Liver (tissue), 8 donors: ENCODE measurements at regions not wholly inside any gene's neighbourhood (a gene's known extent, or its start where the extent isn't known, plus 50 kb on each side); places are given as distances from the start of the nearest gene placed in this dataset.

ENCODE experiments used
- DNase-seq: peaks from one replicate; pipeline ENCODE4 v3.0.0-alpha.2; 2017; ENCODE audit warnings: low spot score
- H3K27ac ChIP-seq, 2 donors: one replicate each; pipeline ENCODE4 v1.7.0; 2013; ENCODE audit warnings: inconsistent platforms in 2 of 2, low read length in 2 of 2, control low read depth in 1 of 2, low read depth in 1 of 2, mild to moderate bottlenecking in 1 of 2
- H3K27me3 ChIP-seq, 4 donors: one replicate each; pipeline versions ENCODE4 v1.6.1 to v1.7.0; 2013; ENCODE audit warnings: low read length in 3 of 4, inconsistent platforms in 1 of 4, mild to moderate bottlenecking in 1 of 4, moderate library complexity in 1 of 4; ENCODE audit not compliant: control insufficient read depth in 4 of 4, insufficient read depth in 4 of 4
- H3K36me3 ChIP-seq, 4 donors: one replicate each; pipeline versions ENCODE4 v1.6.1 to v1.7.0; 2013; ENCODE audit warnings: low read length in 3 of 4, mild to moderate bottlenecking in 3 of 4, low read depth in 1 of 4, moderate library complexity in 1 of 4; ENCODE audit not compliant: control insufficient read depth in 4 of 4, insufficient read depth in 3 of 4
- H3K4me1 ChIP-seq, 4 donors: one replicate each; pipeline versions ENCODE4 v1.6.1 to v1.7.0; 2013; ENCODE audit warnings: low read length in 3 of 4, mild to moderate bottlenecking in 3 of 4, moderate library complexity in 1 of 4; ENCODE audit not compliant: control insufficient read depth in 4 of 4, insufficient read depth in 4 of 4
- H3K4me3 ChIP-seq, 3 donors: one replicate each; pipeline versions ENCODE4 v1.6.1 to v1.7.0; 2013; ENCODE audit warnings: low read length in 3 of 3, control low read depth in 1 of 3, low read depth in 1 of 3, mild to moderate bottlenecking in 1 of 3
- H3K9ac ChIP-seq, 2 donors: one replicate each; pipeline ENCODE4 v1.7.0; 2013; ENCODE audit warnings: low read length in 2 of 2, mild to moderate bottlenecking in 2 of 2, moderate library complexity in 2 of 2, control low read depth in 1 of 2, low read depth in 1 of 2
- H3K9me3 ChIP-seq, 4 donors: one replicate each; pipeline versions ENCODE4 v1.6.1 to v1.7.0; 2013; ENCODE audit warnings: low read length in 3 of 4; ENCODE audit not compliant: control insufficient read depth in 4 of 4
- ATF3 ChIP-seq: IDR thresholded peaks from 2 replicates; pipeline ENCODE4 v1.6.1; 2016; ENCODE audit warnings: antibody characterized with exemption
- CTCF ChIP-seq: fragments of 150-350 bp; IDR thresholded peaks from 2 replicates; pipeline ENCODE4 v1.5.1; 2017; ENCODE audit warnings: improper control_type of control experiment, low read depth, low read length; ENCODE audit not compliant: missing input control
- EGR1 ChIP-seq, 2 donors: IDR thresholded peaks; 2 replicates each; pipeline ENCODE4 v1.6.1; 2016 to 2018; ENCODE audit warnings: antibody characterized with exemption in 2 of 2, low read depth in 2 of 2
- FOXA1 ChIP-seq: IDR thresholded peaks from 2 replicates; pipeline ENCODE4 v1.6.1; 2016; ENCODE audit warnings: antibody characterized with exemption
- FOXA2 ChIP-seq: IDR thresholded peaks from 2 replicates; pipeline ENCODE4 v1.6.1; 2016; ENCODE audit warnings: antibody characterized with exemption
- GABPA ChIP-seq, 2 donors: IDR thresholded peaks in 1 of 2; conservative IDR thresholded peaks in 1 of 2; 2 replicates each; pipeline ENCODE4 v1.6.1; 2016; ENCODE audit warnings: antibody characterized with exemption in 2 of 2, mild to moderate bottlenecking in 1 of 2, moderate library complexity in 1 of 2
- HNF4A ChIP-seq, 2 donors: conservative IDR thresholded peaks; 2 replicates each; pipeline ENCODE4 v1.6.1; 2016; ENCODE audit warnings: antibody characterized with exemption in 2 of 2, mild to moderate bottlenecking in 2 of 2
- HNF4G ChIP-seq: IDR thresholded peaks from 2 replicates; pipeline ENCODE4 v1.6.1; 2016; ENCODE audit warnings: antibody characterized with exemption
- JUND ChIP-seq, 2 donors: IDR thresholded peaks; 2 replicates each; pipeline ENCODE4 v1.6.1; 2016; ENCODE audit warnings: antibody characterized with exemption in 2 of 2
- MAX ChIP-seq: IDR thresholded peaks from 2 replicates; pipeline ENCODE4 v1.6.1; 2016; ENCODE audit warnings: antibody characterized with exemption
- NR2F2 ChIP-seq: IDR thresholded peaks from 2 replicates; pipeline ENCODE4 v1.6.1; 2016; ENCODE audit warnings: antibody characterized with exemption
- RAD21 ChIP-seq, 2 donors: IDR thresholded peaks; 2 replicates each; pipeline ENCODE4 v1.6.1; 2016; ENCODE audit warnings: antibody characterized with exemption in 2 of 2, mild to moderate bottlenecking in 2 of 2
- REST ChIP-seq: IDR thresholded peaks from 2 replicates; pipeline ENCODE4 v1.6.1; 2016; ENCODE audit warnings: antibody characterized with exemption, mild to moderate bottlenecking
- RXRA ChIP-seq, 2 donors: IDR thresholded peaks; 2 replicates each; pipeline ENCODE4 v1.6.1; 2017 to 2018; ENCODE audit warnings: antibody characterized with exemption in 2 of 2, mild to moderate bottlenecking in 1 of 2
- SP1 ChIP-seq: IDR thresholded peaks from 2 replicates; pipeline ENCODE4 v1.6.1; 2018; ENCODE audit warnings: antibody characterized with exemption, mild to moderate bottlenecking
- TAF1 ChIP-seq: conservative IDR thresholded peaks from 2 replicates; pipeline ENCODE4 v1.6.1; 2016; ENCODE audit warnings: antibody characterized with exemption, mild to moderate bottlenecking
- YY1 ChIP-seq: IDR thresholded peaks from 2 replicates; pipeline ENCODE4 v1.6.1; 2016; ENCODE audit warnings: antibody characterized with exemption, mild to moderate bottlenecking
- ZBTB33 ChIP-seq: IDR thresholded peaks from 2 replicates; pipeline ENCODE4 v1.6.1; 2016; ENCODE audit warnings: antibody characterized with exemption
- WGBS: extraction: QIAGEN DNeasy Blood & Tissue Kit; methylation state at CpG from one replicate; pipeline ENCODE4 v1.1.7; 2013; 5-methylcytosine and 5-hydroxymethylcytosine counted together
- donor health status: healthy.
- donor health status: healthy.
- donor health status: healthy.
- donor health status: healthy.
- donor health status: healthy.

GRCh38 chr5:74026310-74026709 lies 400.3 kb downstream of the ARHGEF28 start:
- Histone ChIP-seq H3K4me1 (no peaks in the 10 kb centered on the region), H3K27ac (no peak overlapping the region), H3K4me3 (no peak overlapping the region), H3K9ac (no peak overlapping the region), H3K9me3 (no peaks in the 10 kb centered on the region), H3K36me3 (no peaks in the 10 kb centered on the region), H3K27me3 (peaks cover 0 to 2% (median 0%) of the 10 kb centered on the region in 4 donors)
- WGBS = 86% methylated on average over 2 of the region's 2 CpGs
- DNase-seq = no peak
- TF ChIP-seq MAX (no peak), YY1 (no peak), ZBTB33 (no peak), HNF4G (no peak), NR2F2 (no peak), EGR1 (IDR thresholded peaks at IDR 0.05; ENCODE audit: low read depth in 2 of 2) (no peak), JUND (IDR thresholded peaks at IDR 0.05) (no peak), REST (no peak), ATF3 (no peak), RAD21 (IDR thresholded peaks at IDR 0.05) (no peak), GABPA (IDR thresholded peaks at IDR 0.05 in 1 of 2, conservative IDR thresholded peaks at IDR 0.05 in 1 of 2) (no peak), FOXA2 (no peak), SP1 (no peak), RXRA (IDR thresholded peaks at IDR 0.05) (no peak), TAF1 (no peak), FOXA1 (no peak), HNF4A (conservative IDR thresholded peaks at IDR 0.05) (no peak), CTCF (no peak)
